ENCODE measurements at regions not wholly inside any gene's neighbourhood (a gene's known extent, or its start where the extent isn't known, plus 50 kb on each side); places are given as distances from the start of the nearest gene placed in this dataset.

DNA sequence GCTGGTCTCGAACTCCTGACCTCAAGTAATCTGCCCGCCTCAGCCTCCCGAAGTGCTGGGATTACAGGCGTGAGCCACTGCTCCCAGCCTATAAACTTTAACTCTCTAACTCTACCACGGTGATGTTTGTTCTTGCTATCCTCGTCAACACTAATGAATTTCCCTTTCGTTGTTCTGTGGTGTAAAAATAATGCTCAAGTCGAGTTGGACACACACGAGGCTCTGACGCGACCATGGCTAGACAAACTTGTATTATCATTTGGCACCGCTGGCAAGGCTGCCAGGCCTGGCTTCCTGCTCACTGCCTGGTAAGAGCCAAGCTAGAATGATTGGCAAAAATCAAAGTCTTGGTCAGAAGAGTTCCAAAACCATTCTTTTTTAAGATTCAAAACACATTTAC is 167.0 kb upstream of the KLF6 start:
- TF ChIP-seq, protein P1, sequence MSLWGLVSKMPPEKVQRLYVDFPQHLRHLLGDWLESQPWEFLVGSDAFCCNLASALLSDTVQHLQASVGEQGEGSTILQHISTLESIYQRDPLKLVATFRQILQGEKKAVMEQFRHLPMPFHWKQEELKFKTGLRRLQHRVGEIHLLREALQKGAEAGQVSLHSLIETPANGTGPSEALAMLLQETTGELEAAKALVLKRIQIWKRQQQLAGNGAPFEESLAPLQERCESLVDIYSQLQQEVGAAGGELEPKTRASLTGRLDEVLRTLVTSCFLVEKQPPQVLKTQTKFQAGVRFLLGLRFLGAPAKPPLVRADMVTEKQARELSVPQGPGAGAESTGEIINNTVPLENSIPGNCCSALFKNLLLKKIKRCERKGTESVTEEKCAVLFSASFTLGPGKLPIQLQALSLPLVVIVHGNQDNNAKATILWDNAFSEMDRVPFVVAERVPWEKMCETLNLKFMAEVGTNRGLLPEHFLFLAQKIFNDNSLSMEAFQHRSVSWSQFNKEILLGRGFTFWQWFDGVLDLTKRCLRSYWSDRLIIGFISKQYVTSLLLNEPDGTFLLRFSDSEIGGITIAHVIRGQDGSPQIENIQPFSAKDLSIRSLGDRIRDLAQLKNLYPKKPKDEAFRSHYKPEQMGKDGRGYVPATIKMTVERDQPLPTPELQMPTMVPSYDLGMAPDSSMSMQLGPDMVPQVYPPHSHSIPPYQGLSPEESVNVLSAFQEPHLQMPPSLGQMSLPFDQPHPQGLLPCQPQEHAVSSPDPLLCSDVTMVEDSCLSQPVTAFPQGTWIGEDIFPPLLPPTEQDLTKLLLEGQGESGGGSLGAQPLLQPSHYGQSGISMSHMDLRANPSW (CRISPR knock-in tag; conservative IDR thresholded peaks at IDR 0.05; ENCODE audit: low read depth) = no peak
- TF ChIP-seq, protein P2, sequence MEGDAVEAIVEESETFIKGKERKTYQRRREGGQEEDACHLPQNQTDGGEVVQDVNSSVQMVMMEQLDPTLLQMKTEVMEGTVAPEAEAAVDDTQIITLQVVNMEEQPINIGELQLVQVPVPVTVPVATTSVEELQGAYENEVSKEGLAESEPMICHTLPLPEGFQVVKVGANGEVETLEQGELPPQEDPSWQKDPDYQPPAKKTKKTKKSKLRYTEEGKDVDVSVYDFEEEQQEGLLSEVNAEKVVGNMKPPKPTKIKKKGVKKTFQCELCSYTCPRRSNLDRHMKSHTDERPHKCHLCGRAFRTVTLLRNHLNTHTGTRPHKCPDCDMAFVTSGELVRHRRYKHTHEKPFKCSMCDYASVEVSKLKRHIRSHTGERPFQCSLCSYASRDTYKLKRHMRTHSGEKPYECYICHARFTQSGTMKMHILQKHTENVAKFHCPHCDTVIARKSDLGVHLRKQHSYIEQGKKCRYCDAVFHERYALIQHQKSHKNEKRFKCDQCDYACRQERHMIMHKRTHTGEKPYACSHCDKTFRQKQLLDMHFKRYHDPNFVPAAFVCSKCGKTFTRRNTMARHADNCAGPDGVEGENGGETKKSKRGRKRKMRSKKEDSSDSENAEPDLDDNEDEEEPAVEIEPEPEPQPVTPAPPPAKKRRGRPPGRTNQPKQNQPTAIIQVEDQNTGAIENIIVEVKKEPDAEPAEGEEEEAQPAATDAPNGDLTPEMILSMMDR (IDR thresholded peaks at IDR 0.05) = no peak
- TF ChIP-seq NFYB (CRISPR knock-in tag; conservative IDR thresholded peaks at IDR 0.05; ENCODE audit: low read depth) (no peak), ATF1 (CRISPR knock-in tag; IDR thresholded peaks at IDR 0.05) (no peak), FOXJ3 (CRISPR knock-in tag; IDR thresholded peaks at IDR 0.05; ENCODE audit: borderline replicate concordance) (no peak)
- TF ChIP-seq, protein P3, sequence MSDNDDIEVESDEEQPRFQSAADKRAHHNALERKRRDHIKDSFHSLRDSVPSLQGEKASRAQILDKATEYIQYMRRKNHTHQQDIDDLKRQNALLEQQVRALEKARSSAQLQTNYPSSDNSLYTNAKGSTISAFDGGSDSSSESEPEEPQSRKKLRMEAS (CRISPR knock-in tag; IDR thresholded peaks at IDR 0.05) = no peak
